NT2/D1 (cell line): ENCODE measurements at regions not wholly inside any gene's neighbourhood (a gene's known extent, or its start where the extent isn't known, plus 50 kb on each side); places are given as distances from the start of the nearest gene placed in this dataset.

Experiments
- DNase-seq: peaks from one replicate; pipeline ENCODE4 v3.0.0-alpha.2; 2011; ENCODE audit warnings: low read depth, low spot score
- H3K27me3 ChIP-seq: 2 replicates; pipeline ENCODE4 v1.6.0; 2011; ENCODE audit warnings: mild to moderate bottlenecking; ENCODE audit not compliant: insufficient read length, insufficient read depth
- H3K36me3 ChIP-seq: 2 replicates; pipeline ENCODE4 v1.6.1; 2011; ENCODE audit warnings: mild to moderate bottlenecking, low read length, mixed read lengths; ENCODE audit not compliant: insufficient read depth, insufficient read length
- H3K4me1 ChIP-seq: 2 replicates; pipeline ENCODE4 v1.5.1; 2011; ENCODE audit not compliant: insufficient read depth, insufficient read length
- H3K4me3 ChIP-seq: 2 replicates; pipeline ENCODE4 v1.5.1; 2011; ENCODE audit warnings: low read depth; ENCODE audit not compliant: insufficient read length
- H3K9ac ChIP-seq: 2 replicates; pipeline ENCODE4 v1.6.0; 2011; ENCODE audit warnings: low read depth; ENCODE audit not compliant: insufficient read length
- H3K9me3 ChIP-seq: 2 replicates; pipeline ENCODE4 v1.5.1; 2011; ENCODE audit warnings: mild to moderate bottlenecking, low read length; ENCODE audit not compliant: insufficient read depth
- SUZ12 ChIP-seq: IDR thresholded peaks from 2 replicates; pipeline ENCODE4 v1.6.1; 2011; ENCODE audit not compliant: insufficient read length, insufficient read depth; ENCODE audit errors: extremely low read depth
- YY1 ChIP-seq: IDR thresholded peaks from 2 replicates; pipeline ENCODE4 v1.6.1; 2011; ENCODE audit not compliant: insufficient read length, insufficient read depth
- ZNF274 ChIP-seq: IDR thresholded peaks from 2 replicates; pipeline ENCODE4 v1.6.1; 2011; ENCODE audit warnings: mild to moderate bottlenecking, low read depth, low read length

DNA sequence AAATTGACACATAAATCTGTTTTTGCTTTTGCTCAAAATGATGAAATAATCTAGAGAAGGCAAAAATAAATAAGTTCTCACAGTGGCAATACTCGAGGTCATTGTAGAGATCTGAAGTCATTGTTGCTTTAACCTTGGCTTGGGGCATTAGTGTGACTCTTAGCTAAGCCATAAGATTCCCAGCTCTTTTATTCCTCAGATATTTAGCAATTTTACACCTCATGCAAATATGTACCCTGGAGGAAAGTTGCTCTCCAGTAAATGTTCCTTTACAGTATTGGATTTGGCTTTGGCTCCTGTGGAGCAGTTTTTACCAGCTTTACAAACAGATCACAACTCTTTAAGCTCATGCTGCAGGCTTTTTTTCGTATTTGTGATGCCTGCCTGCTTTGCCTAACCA lies 134.2 kb upstream of the NABP1 start:
- H3K4me3 ChIP-seq: no peak overlapping the region
- no peak for TF ChIP-seq ZNF274
- no peak for TF ChIP-seq YY1
- no peak for TF ChIP-seq SUZ12

DNA sequence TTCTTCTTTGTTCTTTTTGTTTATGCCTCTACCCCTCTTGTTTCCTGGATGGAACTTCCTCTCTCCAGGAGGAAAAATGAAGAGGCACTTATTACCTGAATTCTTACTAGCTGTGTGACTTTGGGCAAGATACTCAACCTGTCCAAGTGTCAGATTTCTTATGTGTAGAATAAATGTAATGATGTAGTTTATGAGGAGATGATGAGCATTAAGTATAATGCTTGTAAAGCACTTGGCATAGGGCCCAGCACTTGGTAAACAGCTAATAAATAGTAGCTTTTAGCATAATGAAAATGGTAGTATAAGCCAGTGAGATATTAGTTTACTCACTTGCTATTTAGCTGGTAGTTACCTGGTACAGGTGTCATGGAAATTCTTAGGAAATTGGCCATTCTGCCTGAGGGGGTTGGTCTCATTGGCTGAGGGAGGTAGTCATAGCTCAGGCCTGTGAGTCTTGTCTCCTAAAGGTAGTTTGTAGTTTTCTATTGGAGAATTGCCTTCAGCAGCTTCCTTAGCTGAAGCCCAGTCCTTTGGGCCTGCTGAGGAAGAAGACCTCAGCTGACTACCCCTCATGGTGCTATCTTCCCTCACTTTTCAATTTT lies 133.4 kb upstream of the NABP1 start:
- H3K9ac ChIP-seq: no peak overlapping the region
- H3K27me3 ChIP-seq: no peaks in the 10 kb centered on the region
- H3K36me3 ChIP-seq: no peaks in the 10 kb centered on the region
- H3K4me1 ChIP-seq: no peaks in the 10 kb centered on the region
- peaks cover 13% of the 10 kb centered on the region; the same call in 1 of the 2 replicates for H3K9me3 ChIP-seq
- DNase-seq: no peak
- H3K4me3 ChIP-seq: no peak overlapping the region
- TF ChIP-seq YY1 (no peak), SUZ12 (no peak), ZNF274 (no peak)

More for the DNA sequence above, 134.2 kb upstream of the NABP1 start:
- H3K27me3 ChIP-seq: no peaks in the 10 kb centered on the region
- no peaks in the 10 kb centered on the region for H3K36me3 ChIP-seq
- no peak for DNase-seq
- H3K9me3 ChIP-seq: peaks cover 13% of the 10 kb centered on the region; the same call in 1 of the 2 replicates
- H3K4me1 ChIP-seq: no peaks in the 10 kb centered on the region
- no peak overlapping the region for H3K9ac ChIP-seq

DNA sequence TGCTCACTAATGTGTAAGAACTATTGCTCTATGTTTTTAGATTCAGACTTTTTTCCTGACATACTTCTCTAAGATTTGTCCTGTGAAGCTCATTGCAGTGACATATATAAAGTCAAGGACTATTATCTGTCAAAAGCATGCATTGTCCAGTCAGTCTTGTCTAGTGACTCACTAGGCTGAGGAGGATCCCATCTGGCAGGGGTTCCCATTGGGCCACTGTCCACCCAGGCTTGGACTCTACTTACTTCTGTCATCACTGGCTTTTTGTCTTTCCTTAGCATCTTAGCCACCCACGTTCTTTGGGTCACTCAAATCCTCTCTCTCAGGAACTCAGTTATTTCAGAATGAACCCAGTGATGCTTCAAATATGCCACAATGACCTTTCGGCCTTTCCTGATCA lies 132.6 kb upstream of the NABP1 start:
- Histone ChIP-seq H3K27me3 (no peaks in the 10 kb centered on the region), H3K4me3 (no peak overlapping the region), H3K4me1 (no peaks in the 10 kb centered on the region), H3K9ac (no peak overlapping the region), H3K9me3 (peaks cover 13% of the 10 kb centered on the region; the same call in 1 of the 2 replicates), H3K36me3 (no peaks in the 10 kb centered on the region)
- TF ChIP-seq ZNF274: no peak
- TF ChIP-seq SUZ12: no peak
- no peak for TF ChIP-seq YY1
- no peak for DNase-seq

DNA sequence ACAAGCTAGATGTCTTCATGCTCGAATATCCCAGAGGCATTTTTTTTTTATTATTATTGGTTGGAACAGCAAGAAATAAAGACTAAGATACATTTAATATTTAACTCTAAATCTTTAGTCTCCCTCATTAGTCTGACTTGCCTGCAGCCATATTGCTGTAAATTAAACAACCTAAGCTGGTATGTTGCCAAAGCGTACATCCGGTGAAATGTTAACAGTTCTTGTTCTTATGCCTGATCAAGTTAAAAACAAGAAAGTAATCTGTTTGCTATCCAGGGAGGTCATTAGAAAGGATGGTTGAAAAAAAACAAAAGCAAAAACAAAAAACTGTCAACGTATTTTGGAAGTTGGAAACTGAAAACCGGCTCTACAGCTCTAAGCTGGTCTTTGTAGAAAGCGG lies 125.9 kb upstream of the NABP1 start:
- H3K36me3 ChIP-seq: no peaks in the 10 kb centered on the region
- no peak for DNase-seq
- no peak overlapping the region for H3K9ac ChIP-seq
- no peaks in the 10 kb centered on the region for H3K27me3 ChIP-seq
- H3K9me3 ChIP-seq: no peaks in the 10 kb centered on the region
- H3K4me1 ChIP-seq: no peaks in the 10 kb centered on the region
- H3K4me3 ChIP-seq: no peak overlapping the region
- TF ChIP-seq ZNF274 (no peak), SUZ12 (no peak), YY1 (no peak)

DNA sequence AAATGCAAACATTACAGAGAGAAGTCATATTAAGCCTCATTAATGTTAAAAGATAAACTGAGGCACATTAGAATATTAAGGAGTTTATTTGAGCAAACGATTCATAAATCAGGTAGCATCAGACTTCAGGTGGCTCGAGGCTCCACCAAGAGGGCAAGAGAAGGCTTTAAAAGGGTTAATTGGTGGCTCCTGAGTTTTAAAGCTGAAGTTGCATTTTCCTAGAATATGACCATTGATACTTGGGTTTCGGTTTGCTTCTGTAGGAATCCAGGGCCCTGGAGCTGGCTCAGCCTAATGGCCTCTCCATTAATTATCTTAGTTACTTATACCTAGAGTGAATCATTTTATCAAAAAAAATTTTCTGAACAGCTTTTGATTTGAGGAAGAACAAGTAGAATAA lies 123.7 kb upstream of the NABP1 start:
- Histone ChIP-seq H3K27me3 (no peaks in the 10 kb centered on the region), H3K9ac (no peak overlapping the region), H3K36me3 (no peaks in the 10 kb centered on the region), H3K4me1 (no peaks in the 10 kb centered on the region), H3K9me3 (no peaks in the 10 kb centered on the region), H3K4me3 (no peak overlapping the region)
- TF ChIP-seq ZNF274 (no peak), SUZ12 (no peak), YY1 (no peak)
- no peak for DNase-seq

DNA sequence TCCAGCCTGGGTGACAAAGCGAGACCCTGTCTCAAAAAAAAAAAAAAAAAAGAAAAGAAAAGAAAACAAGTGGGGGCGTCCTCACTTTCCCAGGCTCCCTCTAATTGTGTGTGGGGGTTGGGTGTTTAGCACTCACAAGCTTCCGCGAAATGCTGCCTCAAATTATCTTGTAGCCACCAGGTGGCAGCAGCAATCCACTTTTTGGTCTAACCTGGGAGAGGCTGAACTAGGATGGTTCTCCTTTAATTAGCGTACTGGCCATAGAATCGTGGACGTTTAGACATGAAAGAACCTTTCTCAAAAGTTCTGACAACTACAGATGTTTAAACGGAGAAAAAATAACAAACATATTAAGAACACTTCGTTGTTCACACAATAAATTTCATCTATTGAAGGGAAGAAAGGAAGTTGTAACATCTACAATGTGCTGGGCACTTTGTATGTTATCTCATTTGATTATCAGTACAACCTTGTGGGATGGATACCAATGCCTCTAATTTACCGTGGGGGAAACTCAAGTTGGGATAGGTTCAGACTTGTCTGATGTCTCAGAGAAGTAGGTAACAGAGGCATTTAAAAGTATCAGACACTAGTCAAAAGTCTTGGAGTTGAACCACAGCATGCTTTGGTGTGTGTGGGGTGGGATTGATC lies 122.7 kb upstream of the NABP1 start:
- H3K4me1 ChIP-seq: no peaks in the 10 kb centered on the region
- no peaks in the 10 kb centered on the region for H3K27me3 ChIP-seq
- H3K4me3 ChIP-seq: no peak overlapping the region
- peak; percentile 74 for DNase-seq
- H3K9me3 ChIP-seq: no peaks in the 10 kb centered on the region
- H3K36me3 ChIP-seq: no peaks in the 10 kb centered on the region
- TF ChIP-seq SUZ12: no peak
- TF ChIP-seq ZNF274: no peak
- no peak for TF ChIP-seq YY1
- no peak overlapping the region for H3K9ac ChIP-seq

DNA sequence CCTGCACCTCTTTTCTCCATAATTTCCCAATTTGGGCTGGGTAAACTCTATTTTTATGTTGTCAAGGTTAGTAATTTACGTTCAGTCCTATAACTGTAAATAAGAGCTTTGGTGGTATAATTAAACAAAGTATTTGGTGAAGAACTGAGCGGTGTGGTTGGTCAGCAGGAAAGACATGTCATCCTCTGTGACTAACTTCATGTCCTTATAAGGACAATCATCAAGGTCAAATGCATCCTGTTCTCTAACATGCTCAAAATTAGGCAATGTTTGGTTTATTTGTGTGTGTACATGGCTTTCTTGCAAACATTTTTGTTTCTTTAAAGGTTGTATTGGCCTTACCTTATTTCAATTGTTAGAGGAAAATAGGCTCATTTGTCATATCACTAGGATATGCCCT lies 121.5 kb upstream of the NABP1 start:
- no peak overlapping the region for H3K4me3 ChIP-seq
- DNase-seq: no peak
- no peaks in the 10 kb centered on the region for H3K9me3 ChIP-seq
- H3K4me1 ChIP-seq: no peaks in the 10 kb centered on the region
- H3K27me3 ChIP-seq: no peaks in the 10 kb centered on the region
- no peak overlapping the region for H3K9ac ChIP-seq
- no peaks in the 10 kb centered on the region for H3K36me3 ChIP-seq
- TF ChIP-seq YY1 (no peak), ZNF274 (no peak), SUZ12 (no peak)
